Panc1 (cell line): ENCODE measurements at regions not wholly inside any gene's neighbourhood (a gene's known extent, or its start where the extent isn't known, plus 50 kb on each side); places are given as distances from the start of the nearest gene placed in this dataset.

Source experiments
- ATAC-seq: fragments of 200-7000 bp; cut with Tn5 transposase; 2 replicates; pipeline ENCODE4 v1.9.1; 2020; ENCODE audit warnings: mild to moderate bottlenecking, moderate library complexity
- BruUV-seq: library from RNA; stranded (reverse); fragments of 400-500 nt; replicated peaks from 2 replicates; lab custom pipeline; 2021; lab: Mats Ljungman, UMichigan
- CTCF ChIA-PET: fragments of 300-600 bp; sonication (Branson Sonifier 250); formaldehyde crosslinking; loops from one replicate; lab custom pipeline; 2022; ENCODE audit warnings: antibody characterized with exemption; lab: Charles Lee
- POLR2A ChIA-PET: fragments of 300-600 bp; sonication (Branson Sonifier 250); formaldehyde crosslinking; loops from one replicate; lab custom pipeline; 2022; ENCODE audit warnings: antibody characterized with exemption; lab: Charles Lee
- DNase-seq: peaks from one replicate; pipeline ENCODE4 v3.0.0-alpha.2; 2010; ENCODE audit warnings: low read depth, low spot score
- H3K27ac ChIP-seq: 2 replicates; pipeline ENCODE4 v1.5.1; 2011; ENCODE audit warnings: mild to moderate bottlenecking, low read length, inconsistent platforms
- H3K27me3 ChIP-seq: fragments of 200-500 bp; sonication (Bioruptor generic); 2 replicates; pipeline ENCODE4 v1.6.0; 2014; ENCODE audit warnings: low read length, inconsistent platforms; ENCODE audit not compliant: control insufficient read depth, insufficient read depth
- H3K36me3 ChIP-seq: fragments of 200-500 bp; sonication (Bioruptor generic); 2 replicates; pipeline ENCODE4 v1.5.1; 2014; ENCODE audit warnings: inconsistent platforms, mild to moderate bottlenecking, low read length, moderate library complexity; ENCODE audit not compliant: control insufficient read depth, insufficient read depth
- H3K4me1 ChIP-seq: 2 replicates; pipeline ENCODE4 v1.5.1; 2011; ENCODE audit warnings: inconsistent platforms, mild to moderate bottlenecking, low read length, moderate library complexity; ENCODE audit not compliant: control insufficient read depth, insufficient read depth
- H3K4me3 ChIP-seq, 2 experiments: 2 replicates each; pipeline ENCODE4 v1.5.1; 2011 to 2012; ENCODE audit warnings: low read depth in 2 of 2, low read length in 2 of 2, mild to moderate bottlenecking in 2 of 2, inconsistent platforms in 1 of 2, moderate library complexity in 1 of 2
- H3K9me3 ChIP-seq: fragments of 200-500 bp; sonication (Bioruptor generic); 2 replicates; pipeline ENCODE4 v1.5.1; 2014; ENCODE audit warnings: low read depth, mild to moderate bottlenecking, inconsistent platforms, low read length, moderate library complexity; ENCODE audit not compliant: control insufficient read depth, insufficient read depth
- POLR2AphosphoS5 ChIP-seq: IDR thresholded peaks from 2 replicates; pipeline ENCODE4 v1.6.1; 2012; ENCODE audit warnings: mild to moderate bottlenecking, low read depth, low read length, moderate library complexity
- SIN3A ChIP-seq: IDR thresholded peaks from 2 replicates; pipeline ENCODE4 v1.6.1; 2012; ENCODE audit warnings: low read depth, mild to moderate bottlenecking, low read length, moderate library complexity, borderline replicate concordance; ENCODE audit not compliant: insufficient read depth
- TCF7L2 ChIP-seq: IDR thresholded peaks from 2 replicates; pipeline ENCODE4 v1.6.1; 2011; ENCODE audit warnings: mild to moderate bottlenecking, low read depth, low read length, inconsistent platforms
- in situ Hi-C: cut with HindIII; loops from 2 replicates; pipeline ENCODE4 v1.10.0; 2016; ENCODE audit warnings: low sequenced_read_pairs, low pct_unique_long_range_greater_than_20kb
- intact Hi-C: fragments of 100-400 bp; cut with micrococcal nuclease; formaldehyde crosslinking; loops from one replicate; pipeline ENCODE4 v1.10.0; 2022; ENCODE audit not compliant: unreplicated experiment
- TF ChIP-seq, protein P1 (sequence below): fragments of 450-650 bp; IDR thresholded peaks from 2 replicates; pipeline ENCODE4 v1.5.1; 2017; ENCODE audit warnings: mild to moderate bottlenecking
- TF ChIP-seq, protein P2 (sequence below), 2 experiments: IDR thresholded peaks; 2 replicates each; pipeline ENCODE4 v1.6.1; 2011 to 2012; ENCODE audit warnings: low read depth in 2 of 2, control low read depth in 1 of 2, low read length in 1 of 2, mild to moderate bottlenecking in 1 of 2, moderate library complexity in 1 of 2; ENCODE audit not compliant: insufficient read depth in 1 of 2

DNA sequence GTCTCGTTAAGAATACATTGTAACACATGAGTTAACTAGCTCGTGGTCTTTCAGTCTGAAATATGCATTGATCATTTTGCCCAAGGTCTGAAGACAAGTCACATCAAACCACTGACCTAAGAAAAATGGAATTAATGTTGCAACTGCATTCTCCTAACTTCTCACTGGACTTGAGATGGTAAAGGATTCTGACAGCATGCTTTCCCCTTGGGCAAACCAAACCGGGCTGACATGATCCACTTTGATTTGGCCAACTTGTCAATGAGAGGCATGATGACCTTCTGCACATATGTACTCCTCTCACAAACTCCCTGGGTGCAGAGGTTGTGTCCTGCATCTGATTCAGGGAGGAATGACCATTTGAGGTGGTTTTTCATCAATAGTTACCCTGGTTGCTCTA, 1982.5 kb upstream of the PIK3C3 start:
- Histone ChIP-seq H3K4me1 (no peaks in the 10 kb centered on the region), H3K27ac (no peak overlapping the region), H3K9me3 (no peaks in the 10 kb centered on the region), H3K27me3 (no peaks in the 10 kb centered on the region), H3K4me3 (no peak overlapping the region), H3K36me3 (no peaks in the 10 kb centered on the region)
- no peak for ATAC-seq
- DNase-seq = no peak
- CTCF ChIA-PET = no interaction called here
- BruUV-seq = no TSS peak
- no peak for TF ChIP-seq POLR2AphosphoS5
- TF ChIP-seq, protein P1, sequence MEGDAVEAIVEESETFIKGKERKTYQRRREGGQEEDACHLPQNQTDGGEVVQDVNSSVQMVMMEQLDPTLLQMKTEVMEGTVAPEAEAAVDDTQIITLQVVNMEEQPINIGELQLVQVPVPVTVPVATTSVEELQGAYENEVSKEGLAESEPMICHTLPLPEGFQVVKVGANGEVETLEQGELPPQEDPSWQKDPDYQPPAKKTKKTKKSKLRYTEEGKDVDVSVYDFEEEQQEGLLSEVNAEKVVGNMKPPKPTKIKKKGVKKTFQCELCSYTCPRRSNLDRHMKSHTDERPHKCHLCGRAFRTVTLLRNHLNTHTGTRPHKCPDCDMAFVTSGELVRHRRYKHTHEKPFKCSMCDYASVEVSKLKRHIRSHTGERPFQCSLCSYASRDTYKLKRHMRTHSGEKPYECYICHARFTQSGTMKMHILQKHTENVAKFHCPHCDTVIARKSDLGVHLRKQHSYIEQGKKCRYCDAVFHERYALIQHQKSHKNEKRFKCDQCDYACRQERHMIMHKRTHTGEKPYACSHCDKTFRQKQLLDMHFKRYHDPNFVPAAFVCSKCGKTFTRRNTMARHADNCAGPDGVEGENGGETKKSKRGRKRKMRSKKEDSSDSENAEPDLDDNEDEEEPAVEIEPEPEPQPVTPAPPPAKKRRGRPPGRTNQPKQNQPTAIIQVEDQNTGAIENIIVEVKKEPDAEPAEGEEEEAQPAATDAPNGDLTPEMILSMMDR = no peak
- TF ChIP-seq TCF7L2 = no peak
- TF ChIP-seq, protein P2, sequence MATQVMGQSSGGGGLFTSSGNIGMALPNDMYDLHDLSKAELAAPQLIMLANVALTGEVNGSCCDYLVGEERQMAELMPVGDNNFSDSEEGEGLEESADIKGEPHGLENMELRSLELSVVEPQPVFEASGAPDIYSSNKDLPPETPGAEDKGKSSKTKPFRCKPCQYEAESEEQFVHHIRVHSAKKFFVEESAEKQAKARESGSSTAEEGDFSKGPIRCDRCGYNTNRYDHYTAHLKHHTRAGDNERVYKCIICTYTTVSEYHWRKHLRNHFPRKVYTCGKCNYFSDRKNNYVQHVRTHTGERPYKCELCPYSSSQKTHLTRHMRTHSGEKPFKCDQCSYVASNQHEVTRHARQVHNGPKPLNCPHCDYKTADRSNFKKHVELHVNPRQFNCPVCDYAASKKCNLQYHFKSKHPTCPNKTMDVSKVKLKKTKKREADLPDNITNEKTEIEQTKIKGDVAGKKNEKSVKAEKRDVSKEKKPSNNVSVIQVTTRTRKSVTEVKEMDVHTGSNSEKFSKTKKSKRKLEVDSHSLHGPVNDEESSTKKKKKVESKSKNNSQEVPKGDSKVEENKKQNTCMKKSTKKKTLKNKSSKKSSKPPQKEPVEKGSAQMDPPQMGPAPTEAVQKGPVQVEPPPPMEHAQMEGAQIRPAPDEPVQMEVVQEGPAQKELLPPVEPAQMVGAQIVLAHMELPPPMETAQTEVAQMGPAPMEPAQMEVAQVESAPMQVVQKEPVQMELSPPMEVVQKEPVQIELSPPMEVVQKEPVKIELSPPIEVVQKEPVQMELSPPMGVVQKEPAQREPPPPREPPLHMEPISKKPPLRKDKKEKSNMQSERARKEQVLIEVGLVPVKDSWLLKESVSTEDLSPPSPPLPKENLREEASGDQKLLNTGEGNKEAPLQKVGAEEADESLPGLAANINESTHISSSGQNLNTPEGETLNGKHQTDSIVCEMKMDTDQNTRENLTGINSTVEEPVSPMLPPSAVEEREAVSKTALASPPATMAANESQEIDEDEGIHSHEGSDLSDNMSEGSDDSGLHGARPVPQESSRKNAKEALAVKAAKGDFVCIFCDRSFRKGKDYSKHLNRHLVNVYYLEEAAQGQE (IDR thresholded peaks at IDR 0.05; ENCODE audit: insufficient read depth in 1 of 2, low read depth in 2 of 2, low read length in 1 of 2) = no peak
- no peak for TF ChIP-seq SIN3A
- POLR2A ChIA-PET = no interaction called here
- intact Hi-C loops = no loop called here
- in situ Hi-C loops = no loop called here

DNA sequence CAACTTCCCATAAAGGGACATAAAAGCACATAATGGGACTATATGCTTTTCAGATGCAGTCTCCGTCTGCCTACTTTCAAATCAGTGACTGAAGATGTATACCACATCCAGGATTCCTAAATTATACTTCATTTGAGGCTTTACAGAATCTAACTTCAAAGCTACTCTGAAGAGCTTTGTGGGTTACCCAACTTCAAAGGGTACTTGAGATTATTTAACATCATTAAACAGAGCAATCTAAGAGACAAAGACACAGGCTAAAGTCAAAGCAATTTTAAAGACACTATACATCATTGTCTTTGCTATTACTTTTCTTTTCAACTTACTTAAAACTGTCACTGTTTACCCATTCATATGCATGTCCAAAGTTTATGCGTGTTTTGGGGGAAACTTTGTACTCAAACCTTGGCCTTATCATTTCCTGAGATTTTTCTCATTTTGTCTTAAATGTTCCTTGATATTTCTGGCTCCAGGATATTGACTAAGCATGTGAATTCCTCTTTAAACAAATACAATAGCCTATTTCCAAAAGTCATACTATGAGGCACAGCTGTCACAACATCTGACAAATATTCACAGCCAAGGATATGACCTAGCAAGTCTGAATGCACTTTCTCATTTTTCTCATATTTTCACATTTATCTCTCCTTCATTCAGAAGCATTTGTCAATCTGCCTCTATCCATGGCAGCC, 1985.1 kb upstream of the PIK3C3 start:
- DNase-seq (no peak), ATAC-seq (no peak)
- POLR2A ChIA-PET = no interaction called here
- intact Hi-C loops = no loop called here
- TF ChIP-seq SIN3A (no peak), POLR2AphosphoS5 (no peak), TCF7L2 (no peak)
- TF ChIP-seq, protein P1 = no peak
- TF ChIP-seq, protein P2 (IDR thresholded peaks at IDR 0.05; ENCODE audit: insufficient read depth in 1 of 2, low read depth in 2 of 2, low read length in 1 of 2) = no peak
- Histone ChIP-seq H3K27ac (no peak overlapping the region), H3K4me3 (no peak overlapping the region), H3K9me3 (no peaks in the 10 kb centered on the region), H3K4me1 (no peaks in the 10 kb centered on the region), H3K36me3 (no peaks in the 10 kb centered on the region), H3K27me3 (no peaks in the 10 kb centered on the region)
- no TSS peak for BruUV-seq
- in situ Hi-C loops = no loop called here
- CTCF ChIA-PET = no interaction called here
